ENCODE measurements at regions not wholly inside any gene's neighbourhood (a gene's known extent, or its start where the extent isn't known, plus 50 kb on each side); places are given as distances from the start of the nearest gene placed in this dataset.
A peak's percentile ranks its signal among the peaks of the same experiment; 100 is the strongest.

DNA sequence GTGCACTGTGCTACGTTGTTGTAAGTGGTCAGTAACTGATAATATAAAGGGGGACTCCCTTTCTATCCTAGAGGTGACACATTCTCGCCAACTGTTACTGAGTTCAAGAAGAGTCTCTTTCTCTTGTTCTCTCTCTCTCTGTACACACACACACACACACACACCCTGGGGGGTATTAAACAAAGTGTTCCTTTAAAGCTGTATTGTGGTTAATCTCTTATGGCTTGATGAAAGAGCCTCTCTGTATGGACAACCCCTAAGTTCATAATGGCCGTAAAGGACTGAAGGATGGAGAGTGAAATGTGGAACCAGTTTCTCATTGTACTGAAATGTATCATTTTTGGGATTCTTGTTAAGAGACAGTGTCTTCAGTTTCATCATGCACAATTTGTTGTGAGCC lies 145.2 kb upstream of the BMPER start:
- DNase-seq = no peak

DNA sequence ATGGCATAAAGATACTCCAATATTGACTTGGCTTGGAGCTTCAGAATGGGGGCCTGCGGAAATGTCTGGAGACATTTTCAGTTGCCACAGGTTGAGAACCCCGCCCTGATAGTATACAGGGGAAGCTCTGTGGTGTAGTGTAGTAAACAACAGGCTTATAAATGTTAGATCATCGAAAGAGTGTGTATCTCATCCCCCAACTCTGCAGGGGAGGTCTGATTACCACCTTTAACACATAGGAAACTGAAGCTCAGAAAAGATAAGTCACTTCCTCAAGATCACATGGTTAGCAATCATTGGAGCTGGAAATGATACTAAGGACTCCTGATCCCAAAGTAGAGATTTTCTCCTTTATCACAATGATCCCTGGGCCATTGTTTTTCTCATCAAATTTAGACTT lies 144.5 kb upstream of the BMPER start:
- no peak for DNase-seq

GRCh38 chr7:33761449-33762080 lies 143.8 kb upstream of the BMPER start:
- DNase-seq = no peak

- DNase-seq = no peak
These were observed 143.0 kb upstream of the BMPER start for GRCh38 chr7:33762151-33762910.

DNA sequence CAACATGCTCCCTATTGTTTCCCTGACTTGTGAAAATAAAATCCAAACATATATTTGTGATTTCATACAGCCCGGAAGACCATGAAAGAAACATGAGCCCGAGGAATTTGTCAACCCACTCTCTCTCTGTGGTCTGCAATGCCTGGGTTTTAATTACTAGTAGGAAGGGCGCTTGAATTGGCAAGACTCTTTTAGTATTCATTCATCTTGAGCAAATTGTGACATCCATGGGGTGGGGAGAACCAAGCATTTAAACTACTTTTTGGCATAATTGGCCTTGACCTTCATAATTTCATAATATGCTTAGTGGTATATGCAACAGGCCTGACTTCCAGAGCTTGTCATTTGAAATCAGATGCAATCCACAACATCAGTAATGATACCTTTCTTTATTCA lies 142.4 kb upstream of the BMPER start:
- DNase-seq = no peak

GRCh38 chr7:33764752-33765451 lies 140.4 kb upstream of the BMPER start:
- DNase-seq = no peak

- no peak for DNase-seq
These were observed 138.9 kb upstream of the BMPER start for GRCh38 chr7:33766405-33766804.

DNA sequence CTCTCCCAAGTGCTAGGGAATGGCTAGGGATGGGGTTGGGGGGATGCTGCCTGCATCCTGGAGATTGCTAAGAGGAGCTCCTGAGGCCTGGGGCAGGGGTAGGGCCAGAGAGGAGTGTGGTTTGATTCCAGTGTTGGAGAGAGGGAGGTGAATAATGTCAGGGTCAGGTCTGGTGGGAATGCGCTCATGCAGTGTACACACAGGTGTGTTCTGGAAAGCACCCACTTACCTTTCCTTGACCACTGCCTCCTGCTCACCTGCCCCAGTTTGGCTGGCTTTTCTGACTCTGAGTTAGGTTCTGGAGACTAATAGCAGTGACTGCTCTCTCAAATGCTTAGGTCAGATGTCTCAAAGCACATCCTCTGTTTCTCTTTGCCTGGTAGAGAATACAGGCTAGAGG lies 135.4 kb upstream of the BMPER start:
- no peak for DNase-seq

- no peak for DNase-seq
These were observed 134.8 kb upstream of the BMPER start for GRCh38 chr7:33770576-33770975.

GRCh38 chr7:33771422-33771821 lies 133.9 kb upstream of the BMPER start:
- no peak for DNase-seq

DNA sequence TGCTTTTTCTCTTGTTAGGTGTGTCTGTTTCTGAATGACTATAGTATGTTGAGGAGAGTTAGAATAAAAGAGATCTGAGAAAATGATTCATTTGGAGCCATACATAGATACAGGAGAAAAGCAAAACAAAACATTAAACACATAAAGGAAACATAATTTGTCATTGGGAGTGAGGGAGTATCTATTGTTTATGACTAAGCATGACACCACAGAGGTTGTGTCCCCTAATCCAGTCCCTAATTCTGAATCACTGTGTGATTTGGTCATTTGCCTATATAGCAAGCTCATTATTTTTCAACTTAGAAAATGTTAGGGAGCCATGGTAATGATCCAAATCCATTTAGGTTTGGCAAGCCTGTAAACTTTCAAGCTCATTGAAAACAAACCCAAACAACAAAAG lies 132.3 kb upstream of the BMPER start:
- DNase-seq = no peak

DNA sequence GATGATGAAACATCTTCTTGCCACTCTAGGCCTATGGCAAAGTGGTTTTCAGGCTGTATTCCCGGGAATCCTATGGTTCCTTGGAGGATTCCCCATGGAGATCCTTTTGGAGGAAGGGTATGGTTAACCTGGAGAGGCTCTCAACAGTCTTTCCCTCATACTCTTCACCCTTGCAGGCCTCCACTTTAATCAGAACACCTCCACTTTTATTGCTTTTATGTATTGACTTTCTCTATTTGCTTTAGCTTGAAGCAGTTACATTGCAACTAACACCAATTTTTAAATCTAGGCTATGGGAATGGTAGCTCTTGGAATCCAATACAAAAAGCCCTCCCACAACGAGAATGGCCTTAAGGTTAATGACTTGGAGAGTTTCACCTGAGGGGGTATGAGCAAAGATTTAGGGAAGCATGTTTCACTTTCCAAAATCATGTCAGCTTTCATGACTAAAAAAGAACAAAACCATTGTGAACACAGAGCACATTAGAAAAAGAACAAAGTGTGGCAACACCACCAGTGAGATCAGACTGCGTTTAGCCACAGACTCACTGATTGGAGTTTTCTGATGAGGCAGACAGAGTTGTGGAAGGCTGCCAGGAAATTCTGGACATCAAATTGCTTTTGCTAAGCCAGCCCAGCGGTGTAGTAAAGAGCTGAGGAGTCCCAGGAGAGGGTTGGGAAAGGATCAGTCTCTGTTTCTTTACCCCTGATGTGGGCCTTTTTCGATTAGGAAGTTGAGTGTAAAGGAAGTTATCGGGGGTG lies 130.4 kb upstream of the BMPER start:
- peak; percentile 21 for DNase-seq

GRCh38 chr7:33775790-33776189 lies 129.5 kb upstream of the BMPER start:
- DNase-seq = no peak

- DNase-seq = no peak
These were observed 128.6 kb upstream of the BMPER start for GRCh38 chr7:33776788-33777187.

- DNase-seq = no peak
These were observed 127.1 kb upstream of the BMPER start for GRCh38 chr7:33778195-33778594.

DNA sequence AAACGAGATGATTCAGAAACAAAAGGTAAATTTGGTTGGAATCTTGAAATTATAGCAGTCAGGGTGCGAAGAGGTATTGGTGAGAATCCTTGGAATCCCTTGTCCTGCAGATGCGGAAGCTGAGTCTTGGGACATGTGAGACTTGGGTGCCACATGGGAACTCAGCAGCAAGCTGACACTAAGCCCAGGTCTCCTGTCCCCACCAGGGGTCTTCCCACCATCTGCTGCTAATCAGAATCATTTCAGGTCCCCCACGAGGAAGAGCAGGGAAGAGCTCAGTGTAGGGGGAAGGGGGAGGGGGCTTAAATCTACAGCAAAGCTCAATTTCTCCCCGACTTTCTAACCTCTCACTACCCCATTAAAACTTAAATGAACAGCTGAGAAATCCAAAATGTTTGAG lies 126.1 kb upstream of the BMPER start:
- no peak for DNase-seq

DNA sequence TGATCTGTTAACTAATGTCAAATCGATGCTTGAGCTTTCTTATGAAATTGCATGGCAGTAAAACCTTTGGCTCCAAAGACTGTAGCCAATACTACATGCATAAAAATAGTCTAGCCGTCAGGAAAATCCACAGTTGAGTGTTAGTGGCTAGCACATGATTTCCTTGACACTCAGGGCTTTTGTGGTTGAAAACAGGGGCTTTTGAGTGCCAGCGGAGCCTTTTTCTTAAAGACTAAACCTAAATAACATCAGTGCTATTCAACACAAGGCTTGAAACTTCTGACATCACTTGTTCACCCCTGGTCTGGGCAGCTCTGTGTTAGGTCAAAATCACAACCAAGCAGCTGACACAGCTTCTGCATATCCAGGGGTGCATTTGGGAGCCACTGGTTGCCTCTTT lies 124.2 kb upstream of the BMPER start:
- no peak for DNase-seq

DNA sequence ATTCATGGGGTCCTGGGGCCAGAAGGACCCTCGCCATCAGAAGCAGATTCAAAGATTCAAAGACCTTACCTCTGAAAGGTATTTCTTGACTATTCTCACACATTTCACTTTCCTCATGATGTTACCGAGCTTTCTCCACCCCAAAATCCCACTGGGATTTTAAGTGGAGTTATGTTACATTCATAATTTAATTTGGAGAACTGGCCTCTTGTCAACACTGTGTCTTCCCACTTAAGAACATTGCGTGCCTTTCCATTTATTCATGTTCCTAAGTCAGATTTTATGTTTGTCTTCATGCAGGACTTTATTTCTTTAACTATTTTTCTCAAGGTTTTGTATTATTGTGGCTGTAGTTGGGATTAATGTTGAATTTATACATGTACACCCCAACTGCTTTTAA lies 123.5 kb upstream of the BMPER start:
- DNase-seq = no peak

DNA sequence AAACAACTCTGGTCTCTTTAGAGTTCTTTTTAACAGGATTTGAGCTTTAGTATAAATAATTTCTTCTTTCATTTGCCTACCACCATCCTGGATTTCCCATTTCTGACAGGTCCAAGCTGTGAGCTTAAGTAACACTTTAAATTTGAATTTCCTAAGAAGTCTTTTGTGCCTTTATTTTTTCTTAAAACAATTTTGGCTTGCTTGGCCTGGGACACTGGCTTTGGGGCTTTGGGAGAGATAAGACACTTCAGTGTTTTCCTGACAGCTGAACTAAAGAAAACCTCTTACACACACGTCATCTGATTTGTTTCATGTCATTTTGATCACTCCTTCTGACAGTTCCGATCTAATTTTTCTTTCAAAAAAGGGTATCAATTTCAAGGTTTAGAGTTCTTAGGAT lies 121.3 kb upstream of the BMPER start:
- no peak for DNase-seq

- no peak for DNase-seq
These were observed 116.8 kb upstream of the BMPER start for GRCh38 chr7:33788531-33788930.

DNA sequence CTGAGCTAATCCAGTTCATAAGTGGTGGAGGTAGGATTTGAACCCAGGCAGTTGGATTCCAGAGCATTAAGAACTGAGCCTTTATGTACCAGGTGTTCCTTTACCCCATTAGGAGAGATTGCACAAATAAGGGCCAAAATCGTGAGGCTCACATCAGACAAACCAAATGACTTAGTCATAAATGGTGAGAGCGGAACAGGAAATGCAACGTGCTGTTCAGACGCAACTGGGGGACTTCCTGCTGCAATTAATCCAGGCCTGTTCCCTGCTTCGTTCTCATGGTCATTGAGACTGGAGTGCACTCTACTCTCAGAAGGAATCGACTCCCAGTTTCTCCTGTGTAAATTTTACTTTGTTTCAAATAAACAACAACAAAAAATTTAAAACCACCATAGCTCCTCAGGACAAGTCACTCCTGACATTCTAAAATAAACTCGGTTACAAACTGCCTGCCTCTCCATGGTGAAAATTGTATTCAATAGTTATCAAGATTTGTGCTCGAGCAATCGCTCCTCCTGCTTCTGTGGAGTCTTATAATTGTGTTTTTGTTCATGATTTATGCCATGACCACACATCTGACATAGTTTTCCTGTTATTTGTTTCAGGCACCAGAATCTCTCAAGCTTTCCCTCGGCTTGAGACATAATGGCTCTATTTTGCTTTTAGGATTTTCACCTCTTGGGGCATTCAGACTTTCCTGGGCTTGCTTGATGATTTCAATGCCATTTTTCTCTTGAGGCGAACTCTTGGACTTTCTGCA lies 115.3 kb upstream of the BMPER start:
- DNase-seq = no peak

DNA sequence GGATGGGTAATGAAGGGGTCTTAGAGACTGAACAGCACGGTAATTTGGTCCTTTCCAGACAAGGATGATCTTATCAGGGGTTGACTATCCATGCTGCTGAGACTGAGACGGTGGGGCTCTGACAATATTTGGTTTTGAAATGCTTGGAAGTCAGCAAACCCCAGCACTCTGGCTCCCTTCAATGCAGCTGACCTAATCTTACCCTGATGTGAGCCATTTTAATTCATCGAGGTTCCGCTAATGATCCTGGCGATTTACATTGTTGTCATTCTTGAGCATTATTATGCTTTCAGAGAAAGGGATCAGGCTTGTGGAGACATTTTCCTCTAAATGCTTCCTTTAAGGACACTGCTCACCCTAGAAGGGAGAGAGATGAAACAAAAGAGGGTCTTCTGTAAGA lies 114.6 kb upstream of the BMPER start:
- no peak for DNase-seq

DNA sequence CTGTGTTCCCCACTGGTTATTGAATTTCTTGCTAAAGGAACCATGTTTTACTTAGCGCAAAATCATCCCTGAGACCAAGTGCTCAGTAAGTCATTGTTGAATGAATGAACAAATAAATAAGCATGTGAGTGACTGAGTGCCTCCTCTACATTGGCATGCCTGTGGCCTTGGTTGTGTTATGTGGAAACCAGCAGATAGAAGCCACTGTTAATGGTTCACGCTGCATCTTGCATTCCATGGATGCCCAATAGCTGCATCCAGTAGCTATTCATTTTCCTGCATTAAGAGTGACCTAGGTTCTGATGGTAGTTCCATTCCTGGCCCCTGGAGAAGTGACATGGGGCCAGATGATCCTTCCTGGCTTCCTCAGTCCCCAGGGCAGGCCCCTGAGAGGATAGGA lies 113.3 kb upstream of the BMPER start:
- no peak for DNase-seq
